EH (cell line): ENCODE measurements at regions not wholly inside any gene's neighbourhood (a gene's known extent, or its start where the extent isn't known, plus 50 kb on each side); places are given as distances from the start of the nearest gene placed in this dataset.

ENCODE experiments used
- DNase-seq: peaks from one replicate; pipeline ENCODE4 v3.0.0-alpha.2; 2015; ENCODE audit warnings: low read depth

DNA sequence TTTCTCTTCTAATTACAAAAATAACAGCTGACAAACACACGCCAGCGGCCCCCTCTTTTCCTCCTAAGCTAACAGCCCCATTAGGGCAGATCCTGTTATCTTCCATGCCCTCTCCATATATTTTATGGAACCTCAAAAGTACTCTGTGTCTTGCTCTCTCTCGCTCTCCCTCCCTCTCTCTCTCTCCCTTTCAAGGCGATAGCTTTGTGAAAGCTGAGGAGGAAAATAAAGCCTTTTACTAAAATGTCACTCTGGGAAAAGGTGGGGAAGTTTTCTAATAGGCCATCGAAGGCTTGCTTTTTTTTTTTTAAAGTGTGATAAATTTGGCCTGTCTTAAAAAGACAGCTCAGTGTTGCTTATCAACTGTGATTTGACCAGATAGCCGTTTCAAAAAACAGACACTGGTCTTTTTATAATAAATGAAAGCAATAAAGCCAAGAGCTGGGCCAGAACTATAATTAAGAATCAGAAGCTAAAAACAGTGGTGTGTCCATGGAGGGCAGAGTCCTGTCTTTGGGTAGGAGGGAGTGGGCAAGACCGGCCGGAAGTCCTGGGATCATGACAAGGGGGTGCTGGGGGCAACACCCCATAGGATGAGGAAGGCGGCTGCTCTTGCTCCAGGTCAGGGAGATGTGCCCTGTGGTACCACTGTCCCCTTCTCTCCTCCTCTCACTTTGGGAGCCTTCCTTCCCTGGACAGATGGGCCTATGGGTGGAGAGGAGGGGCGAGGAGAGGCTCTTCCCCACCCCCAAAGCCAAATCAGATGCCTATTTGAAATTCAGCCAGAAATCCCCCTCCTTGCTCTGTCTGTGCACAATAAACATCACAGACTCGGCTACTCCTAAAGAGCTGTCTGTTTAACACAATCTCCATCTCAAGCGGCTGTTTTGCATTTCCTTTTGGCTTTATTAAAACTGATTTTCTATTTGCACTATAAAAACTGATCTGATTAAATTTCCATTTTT lies 267.2 kb downstream of the BUD13 start:
- DNase-seq, result no peak

DNA sequence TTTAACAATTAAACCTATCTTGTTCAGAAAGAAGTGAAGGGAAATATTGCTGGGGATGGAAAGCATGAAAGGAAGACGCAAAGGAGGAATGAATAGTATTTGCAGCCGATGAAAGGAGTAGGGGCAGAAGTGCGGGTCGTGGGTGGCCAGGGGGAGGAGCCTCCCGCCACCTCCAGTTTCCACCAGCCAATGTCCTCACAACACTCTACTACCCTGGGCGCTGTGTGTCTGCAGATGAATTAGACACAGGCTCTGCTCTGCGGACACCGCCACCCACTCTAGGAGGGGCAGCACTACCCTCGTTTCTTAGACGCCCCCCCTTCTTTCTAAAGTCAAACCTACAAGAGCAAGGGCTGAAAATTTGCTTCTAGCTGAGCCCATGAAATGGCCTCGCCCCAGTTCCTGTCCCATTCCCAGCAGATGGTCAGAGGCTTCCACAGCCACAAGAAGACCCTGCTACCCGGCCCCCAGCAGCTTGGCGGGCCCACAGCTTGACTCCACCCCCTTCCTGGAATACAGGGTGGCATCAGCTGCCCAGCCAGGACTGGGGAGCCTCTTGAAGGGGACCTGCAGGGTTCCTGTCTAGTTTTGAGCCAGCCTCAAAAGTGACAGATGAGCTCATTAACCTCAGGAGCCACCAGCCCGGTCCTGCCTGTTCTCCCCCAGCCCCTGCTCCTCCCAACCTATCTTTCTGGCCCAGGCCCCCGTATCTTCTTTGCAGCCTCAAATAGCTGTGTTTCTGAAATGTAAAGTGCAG lies 268.1 kb downstream of the BUD13 start:
- no peak for DNase-seq

DNA sequence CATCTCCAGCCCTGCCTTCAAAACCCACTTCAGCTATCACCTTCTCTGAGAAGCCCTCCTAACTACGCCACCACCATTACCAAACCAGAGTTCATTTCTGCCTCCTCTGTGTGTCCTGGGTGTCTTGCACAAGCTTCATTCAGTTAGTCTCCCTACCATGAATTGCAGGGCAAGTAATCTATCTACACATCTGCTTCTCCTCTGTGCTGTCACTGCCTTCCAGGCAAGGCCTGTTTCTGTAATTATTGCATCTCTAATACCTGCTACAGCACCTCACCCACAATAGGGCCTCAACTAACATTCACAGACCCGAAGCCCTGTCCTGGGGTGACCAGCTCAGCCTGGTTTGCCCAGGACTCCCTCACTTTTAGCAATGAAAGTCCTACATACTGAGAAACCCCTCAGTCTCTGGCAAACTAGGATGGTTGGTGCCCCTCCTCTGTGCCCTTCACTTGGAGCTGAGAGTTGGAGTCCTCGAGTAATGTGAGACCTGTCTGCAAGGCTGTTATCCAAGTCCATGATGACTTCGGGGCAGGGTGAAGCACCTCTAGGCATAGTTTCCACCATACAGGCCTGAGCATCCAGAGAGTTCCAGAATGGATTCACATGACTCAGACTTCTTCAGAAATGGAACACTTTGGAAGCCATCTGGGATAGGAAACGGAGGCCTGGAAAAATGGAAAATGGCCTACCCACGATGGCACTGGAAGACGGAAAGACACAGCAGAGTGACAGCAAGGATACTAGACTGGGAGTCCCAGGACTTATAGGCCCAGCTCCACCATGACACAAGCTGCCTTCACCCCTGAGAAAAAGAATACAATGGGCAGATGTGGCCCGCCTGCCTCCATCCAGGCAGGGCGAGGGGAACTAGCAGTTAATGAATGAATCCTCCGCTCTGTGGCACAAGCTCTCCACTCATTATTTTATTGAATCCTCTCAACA lies 269.3 kb downstream of the BUD13 start:
- no peak for DNase-seq

DNA sequence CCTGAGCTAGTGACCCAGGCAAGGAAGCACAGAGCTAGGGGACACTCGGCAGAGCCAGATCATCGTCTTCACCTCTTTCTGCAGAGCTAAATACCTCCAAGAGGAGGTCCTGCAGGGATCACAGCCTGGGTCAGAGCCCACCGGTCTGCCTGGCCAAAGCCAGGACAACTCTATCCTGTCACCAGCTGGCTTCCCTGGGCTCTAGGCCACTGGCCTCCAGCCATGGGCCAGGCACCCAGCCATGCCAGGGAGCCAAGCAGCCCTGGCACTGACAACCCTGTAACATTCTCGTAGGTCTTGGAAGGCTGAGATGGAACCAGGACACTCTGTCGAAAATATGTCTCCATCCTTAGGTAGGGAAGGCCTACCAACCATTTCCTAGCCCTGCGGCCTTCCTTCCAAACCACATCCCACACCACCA lies 270.1 kb downstream of the BUD13 start:
- no peak for DNase-seq

DNA sequence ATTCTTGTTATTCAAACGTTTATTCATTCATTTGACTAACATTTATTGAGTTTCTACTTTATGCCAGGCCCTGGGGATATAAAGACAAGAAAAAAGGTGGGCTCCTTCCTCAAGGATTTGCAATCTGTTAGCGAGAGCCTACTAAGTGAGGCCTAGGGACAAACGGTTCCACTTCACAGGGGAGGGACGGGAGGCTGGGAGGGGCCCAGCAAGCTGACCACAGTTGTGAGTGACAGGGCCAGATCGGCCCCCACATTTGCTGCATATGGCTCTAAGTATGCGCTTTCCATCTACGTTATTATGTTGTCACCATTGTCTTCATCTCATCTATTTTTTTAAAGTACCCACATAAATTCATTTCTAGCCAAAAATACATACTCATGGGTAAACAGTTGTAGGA lies 271.1 kb downstream of the BUD13 start:
- no peak for DNase-seq

DNA sequence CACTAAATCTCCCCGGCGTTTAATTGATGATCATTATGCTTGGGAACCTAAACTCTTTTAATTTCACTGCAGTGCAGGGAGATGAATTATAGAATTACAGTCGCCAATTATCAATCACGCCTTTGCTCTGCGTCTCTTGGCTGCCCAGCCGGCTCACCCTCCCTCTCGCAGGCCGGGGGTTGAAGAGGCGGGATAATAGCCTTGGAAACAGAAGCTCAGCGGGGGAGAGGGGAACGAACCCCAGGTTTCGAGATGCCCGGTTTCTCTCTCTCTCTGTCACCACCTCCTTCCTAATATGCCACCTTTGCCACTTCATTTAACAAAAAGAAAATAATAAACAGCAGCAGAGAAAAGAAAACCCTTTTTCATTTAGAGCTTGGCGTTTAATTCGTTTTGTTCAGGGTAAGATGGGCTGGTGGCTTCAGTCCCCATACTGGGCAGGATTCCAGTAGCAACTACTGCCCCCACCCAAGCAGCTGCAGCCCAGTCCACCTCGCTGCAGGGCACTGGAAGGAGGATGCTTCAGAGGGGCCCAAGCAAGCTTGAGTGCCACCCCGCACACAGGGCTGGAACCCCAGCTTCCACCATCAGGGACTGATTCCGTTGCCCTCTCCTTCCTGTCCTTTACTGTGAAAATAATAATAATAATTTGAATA lies 271.7 kb downstream of the BUD13 start:
- DNase-seq, result no peak

DNA sequence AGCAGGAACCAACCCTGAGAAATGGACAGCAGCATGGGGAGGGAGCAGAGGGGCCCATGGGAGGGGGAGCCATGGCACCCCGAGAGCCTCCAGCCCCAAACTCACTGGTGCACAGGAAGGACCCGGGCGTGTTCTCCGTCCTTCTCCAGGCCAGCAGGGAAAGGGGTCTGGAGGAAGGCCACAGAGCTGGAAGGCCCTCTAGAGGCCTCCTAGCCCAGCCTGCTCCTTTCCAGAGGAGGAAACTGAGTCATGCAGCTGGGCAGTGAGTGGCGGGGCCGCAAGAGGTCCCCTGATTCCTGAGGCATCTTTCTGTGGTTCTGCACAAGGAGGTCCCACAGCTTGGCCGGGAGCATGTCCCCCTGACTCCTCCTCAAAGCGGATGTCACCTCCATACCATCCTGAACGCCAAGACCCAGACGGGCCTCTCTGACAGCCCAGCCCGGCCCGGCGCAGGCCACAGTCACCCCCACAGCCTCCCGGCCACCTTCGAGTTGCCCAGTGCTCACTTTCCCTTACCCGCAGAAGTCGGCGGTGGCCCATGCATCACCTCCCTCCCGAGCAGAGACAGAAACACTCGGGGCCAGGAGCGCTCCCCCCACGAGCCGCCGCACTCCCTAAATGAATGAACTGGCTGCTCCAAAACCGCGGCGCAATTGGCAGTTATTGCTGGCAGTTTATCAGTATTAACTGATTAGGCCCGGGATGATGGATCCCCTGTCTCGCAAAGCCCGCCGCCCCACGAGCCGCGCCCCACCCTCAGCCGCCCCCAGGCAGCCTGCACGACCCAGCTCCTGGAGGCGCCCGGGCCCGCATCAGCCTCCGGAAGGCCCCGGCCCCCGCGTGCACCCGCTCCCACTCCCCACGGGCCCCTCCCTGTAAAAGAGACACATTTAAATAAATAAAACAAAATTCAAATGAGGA lies 272.5 kb downstream of the BUD13 start:
- no peak for DNase-seq

DNA sequence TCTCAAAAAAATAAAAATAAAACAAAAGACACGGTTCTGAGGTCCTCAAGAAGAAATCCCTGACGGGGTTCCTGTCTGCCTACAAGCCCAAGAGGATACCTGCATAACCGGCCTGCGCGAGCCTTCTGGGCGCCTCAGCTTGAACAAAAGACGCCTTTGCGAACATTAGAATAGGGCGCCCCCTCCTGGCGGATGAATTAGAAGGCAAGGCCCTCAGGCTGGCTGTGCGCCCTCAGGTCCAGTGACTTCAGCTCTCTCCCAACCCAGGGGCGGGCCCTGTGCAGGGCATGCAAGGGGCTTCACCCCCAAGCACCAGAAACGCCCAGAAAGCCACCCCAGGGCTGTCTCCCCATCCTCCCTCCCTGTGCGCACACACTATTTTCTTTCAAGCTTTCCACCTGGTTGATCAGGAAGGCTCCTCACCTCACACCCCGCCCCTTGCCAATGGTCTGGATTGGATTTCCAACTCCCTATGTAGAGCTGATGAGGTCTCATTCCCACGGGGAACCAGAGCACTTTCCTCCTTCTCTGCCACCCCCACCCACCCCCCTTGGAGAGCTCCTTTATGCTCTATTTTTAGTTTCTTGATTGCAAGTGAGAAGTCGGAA lies 273.3 kb downstream of the BUD13 start:
- DNase-seq, result peak; percentile 45

DNA sequence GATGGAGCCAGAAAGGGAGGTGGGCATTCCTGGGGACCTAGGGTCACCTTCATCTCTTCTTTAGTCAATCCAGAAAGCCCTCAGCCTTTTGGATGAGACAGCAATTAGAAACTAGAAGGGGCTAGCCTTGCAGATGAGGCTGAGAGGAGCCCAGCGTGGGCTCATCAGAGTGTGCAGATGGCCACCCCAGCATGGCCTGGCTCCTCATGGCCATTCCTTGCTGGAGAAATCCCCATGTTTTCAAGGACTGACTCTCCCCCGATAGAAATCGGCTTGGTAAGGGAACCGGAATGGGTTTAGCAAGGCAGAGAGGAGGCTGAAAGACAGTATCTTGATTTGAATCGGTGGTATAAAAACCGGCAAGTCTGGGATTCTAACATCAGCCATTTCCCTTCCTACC lies 274.6 kb downstream of the BUD13 start:
- no peak for DNase-seq

DNA sequence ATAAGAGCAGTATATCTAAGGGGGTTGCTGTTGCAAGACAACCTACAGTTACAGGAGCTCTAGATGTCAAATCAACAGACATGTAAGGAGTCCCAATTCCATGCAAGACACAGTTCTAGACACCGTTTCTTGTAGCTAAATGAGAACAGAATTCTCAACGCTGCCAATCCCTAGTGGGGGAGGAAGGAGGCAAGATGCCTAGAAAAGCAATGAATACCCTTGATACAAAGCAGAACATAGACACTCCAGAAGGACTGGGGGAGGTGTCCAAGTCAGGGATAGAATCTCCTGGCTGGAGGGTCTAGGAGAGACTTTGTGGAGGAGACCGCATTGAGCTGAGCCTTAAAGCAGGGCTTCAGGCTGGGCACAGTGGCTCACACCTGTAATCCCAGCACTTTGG lies 280.2 kb downstream of the BUD13 start:
- no peak for DNase-seq

DNA sequence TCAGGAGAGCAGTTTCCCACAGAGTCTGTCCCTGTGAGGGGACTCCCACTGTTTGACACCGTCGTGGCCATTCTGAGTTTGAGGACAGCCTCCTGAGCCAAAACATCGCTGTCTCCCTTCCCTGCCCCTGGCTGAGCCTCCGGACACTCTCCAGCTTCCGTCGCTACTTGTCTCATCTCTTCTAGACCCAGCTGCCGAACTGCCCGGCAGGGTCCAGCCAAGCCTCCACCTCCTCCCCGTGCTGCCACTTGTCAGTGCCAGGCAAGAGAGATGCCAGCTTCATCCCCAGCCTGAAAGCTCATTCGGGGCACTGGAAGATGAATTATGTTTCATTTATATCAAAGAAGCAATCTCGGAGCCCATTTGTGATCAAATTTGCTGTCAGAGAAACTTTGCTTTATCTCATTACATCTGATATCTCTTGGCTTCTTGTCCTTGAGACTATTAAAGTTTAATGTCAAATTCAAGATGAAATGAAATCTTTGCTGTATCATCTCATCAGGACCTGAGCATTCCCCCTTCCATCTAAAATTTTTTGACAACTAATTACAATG lies 283.9 kb downstream of the BUD13 start:
- no peak for DNase-seq

DNA sequence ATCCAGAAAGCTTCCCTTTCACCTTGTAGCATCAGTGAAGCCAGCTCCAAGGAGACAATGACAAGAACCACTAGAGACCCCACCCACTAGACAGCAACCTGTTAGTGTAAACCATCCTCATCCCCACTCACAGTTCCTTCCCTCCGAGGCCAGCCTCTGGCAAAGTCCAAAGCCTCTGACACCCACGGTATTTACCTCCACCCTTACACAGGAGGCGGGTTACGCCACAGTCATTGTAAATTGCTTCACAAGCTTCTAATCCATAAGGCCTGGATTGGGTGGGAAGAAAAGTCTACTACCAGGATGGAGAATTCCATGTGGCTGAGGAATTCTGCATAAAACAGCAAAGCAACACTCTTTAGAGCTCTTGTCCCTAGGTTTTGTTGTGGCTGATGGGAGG lies 287.4 kb downstream of the BUD13 start:
- no peak for DNase-seq

DNA sequence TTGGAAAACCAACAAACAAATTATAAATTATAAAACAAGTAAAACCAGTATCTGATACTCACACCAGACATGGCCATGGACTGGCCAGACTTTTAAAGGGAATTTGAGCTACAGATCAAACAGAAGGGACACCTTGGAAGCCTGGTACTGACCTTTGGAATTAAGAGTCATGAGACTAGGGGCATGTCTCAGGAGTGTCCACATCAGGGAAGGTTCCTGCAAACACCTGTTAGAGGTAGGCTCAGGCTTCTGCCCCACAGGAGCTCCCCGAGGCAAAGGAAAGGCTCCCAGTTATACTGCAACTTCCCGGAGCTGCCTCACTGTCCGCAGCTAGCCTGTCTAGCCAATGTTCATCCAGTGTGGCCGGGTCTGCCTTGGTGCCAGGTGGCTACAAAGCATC lies 290.1 kb downstream of the BUD13 start:
- DNase-seq, result no peak

DNA sequence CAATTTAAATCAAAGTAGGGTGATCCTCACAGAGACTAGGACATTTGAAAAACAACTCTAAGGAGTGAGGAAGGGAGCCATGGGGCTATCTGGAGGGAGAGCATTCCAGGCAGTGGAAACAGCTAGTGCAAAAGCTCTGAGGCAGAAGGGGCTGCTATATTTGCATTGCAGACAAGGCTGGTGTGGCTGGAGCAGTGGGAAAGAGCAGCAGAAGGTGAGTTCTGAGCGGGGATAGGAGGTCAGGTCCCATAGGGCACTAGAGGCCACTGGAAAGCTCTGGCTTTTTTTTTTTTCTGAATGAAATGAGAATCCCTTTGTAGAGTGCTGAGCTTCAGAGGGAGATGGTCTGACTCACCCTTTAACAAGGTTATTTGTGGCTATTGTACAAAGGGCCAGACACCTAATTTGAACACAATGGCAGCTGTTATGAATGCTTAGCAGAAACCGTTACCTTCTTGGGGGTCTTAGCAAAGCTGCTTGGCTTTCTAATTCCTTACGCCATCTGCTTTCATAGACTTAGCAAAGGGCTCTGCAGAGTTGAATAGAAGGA lies 291.6 kb downstream of the BUD13 start:
- no peak for DNase-seq

DNA sequence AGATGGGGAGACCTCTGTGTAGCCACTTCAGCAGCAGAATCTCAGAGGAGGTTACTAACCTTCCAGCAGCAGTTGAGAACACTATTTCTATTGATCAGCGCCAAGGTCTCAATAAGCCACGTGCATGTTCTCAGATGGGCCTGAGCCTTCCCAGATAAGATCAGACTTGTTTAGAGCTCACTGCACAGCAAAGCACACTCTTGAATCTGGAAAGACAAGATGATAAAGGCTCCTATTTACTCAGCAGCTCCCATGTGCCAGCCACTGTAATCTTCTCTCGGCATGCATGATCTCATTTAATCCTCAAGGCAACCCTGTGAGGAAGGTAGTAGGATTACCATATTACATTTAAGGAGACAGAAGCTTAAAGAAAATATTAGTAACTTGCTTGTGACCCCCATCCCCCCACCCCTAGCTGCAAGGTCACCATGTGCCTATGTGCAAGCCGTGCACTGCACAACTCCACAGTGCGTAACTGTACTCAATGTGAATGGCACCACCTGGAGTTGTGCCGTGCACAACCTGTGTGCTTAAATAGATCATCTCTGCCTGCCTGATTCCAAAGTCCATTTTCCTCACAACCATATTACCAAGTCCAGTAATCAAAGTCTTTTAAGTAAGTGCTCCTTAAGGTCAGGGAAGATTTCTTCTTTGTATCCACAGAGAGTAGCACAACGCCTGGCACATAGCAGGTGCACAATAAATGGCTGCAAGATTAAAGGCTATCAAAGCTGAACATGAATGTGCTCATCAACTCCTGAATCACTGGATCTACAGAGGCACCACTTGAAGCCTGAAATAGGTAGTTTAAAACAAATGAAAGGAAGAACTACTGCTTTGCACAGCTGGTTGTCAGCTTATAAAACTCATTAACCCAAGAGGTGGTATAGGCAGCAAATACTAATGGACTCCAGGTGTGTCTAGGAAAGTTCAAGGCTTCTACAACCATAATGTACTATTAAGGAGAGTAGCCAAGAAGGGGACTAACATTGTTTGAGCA lies 293.8 kb downstream of the BUD13 start:
- DNase-seq, result no peak

DNA sequence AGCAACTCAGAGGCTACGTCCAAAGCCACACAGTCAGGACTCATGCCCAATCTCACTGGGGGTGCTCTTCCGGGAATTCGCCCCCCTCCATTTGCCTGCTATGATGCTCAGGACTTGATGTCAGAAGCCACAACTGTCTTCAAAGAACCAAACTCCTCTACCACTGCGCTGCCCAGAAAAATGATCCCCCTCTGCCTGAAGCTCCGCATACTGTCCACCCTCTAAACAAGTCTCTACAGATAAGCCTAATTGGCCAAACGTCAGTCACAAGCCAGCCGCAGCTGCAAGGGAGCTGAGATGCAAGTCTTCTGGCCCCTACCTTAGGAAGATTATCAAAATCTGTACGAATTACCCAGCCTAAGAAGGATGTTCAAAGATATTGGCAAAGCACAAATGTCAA lies 294.6 kb downstream of the BUD13 start:
- no peak for DNase-seq

DNA sequence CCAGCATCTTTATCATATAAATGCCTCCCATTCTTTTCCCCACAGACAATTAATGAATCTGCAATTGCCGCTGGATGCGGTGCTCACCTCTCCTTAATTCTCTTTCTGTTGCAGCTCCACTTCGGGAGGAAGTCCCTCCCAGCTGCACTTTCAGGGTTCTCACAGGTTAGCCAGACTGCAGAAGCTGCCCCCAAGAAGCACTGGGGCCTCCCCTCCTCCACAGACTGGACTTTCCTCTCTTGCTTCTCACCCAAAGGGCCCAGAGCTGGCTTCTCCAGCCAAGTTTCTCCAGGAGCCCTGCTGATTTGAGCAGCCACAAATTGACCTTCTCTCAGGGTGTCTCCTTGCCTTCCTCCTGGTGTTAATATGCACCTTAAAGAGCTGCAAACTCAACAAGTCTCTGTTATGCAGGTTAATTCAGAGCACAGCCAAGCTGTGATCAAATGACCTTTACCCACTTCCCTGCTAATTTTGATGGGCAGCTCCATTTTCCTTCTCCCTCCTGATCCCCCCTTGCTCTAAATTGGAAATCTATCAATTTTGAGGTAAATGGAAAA lies 298.9 kb downstream of the BUD13 start:
- no peak for DNase-seq
